Activated CD8-positive, alpha-beta memory T cell treated with anti-CD3 and anti-CD28 coated beads, Interleukin-2, amount 50 U/mL, for 4 hours (primary cell): ENCODE measurements at regions not wholly inside any gene's neighbourhood (a gene's known extent, or its start where the extent isn't known, plus 50 kb on each side); places are given as distances from the start of the nearest gene placed in this dataset.
"Not testable (repeated sequence)": the region's sequence is repeated elsewhere in the genome, so short reads cannot be mapped to it uniquely, and the experiment has no call there.

Experiments used
- DNase-seq: peaks from one replicate; pipeline ENCODE4 v3.0.0-alpha.2; 2020

DNA sequence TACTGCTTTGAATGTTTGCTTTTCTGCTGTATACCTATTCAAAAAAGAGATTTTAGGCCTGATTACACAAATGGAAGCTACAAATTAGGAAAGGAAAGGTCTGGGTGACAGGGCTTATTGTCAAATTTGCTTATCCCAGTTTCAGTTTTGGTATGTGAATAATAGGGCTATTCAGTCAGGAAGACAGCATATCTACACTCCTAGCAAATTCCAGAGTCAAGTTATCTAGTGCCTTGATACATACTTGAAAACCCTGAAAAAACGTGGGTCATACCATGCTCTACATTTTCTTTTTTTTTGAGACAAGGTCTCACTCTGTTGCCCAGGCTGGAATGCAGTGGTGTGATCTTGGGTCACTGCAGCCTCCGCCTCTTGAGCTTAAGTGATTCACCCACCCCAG lies 59.2 kb upstream of the CCDC180 start:
- DNase-seq: not testable (repeated sequence)

GRCh38 chr9:97243606-97244005 lies 63.9 kb upstream of the CCDC180 start:
- no peak for DNase-seq

GRCh38 chr9:97241430-97241829 lies 66.0 kb upstream of the CCDC180 start:
- not testable (repeated sequence) for DNase-seq

GRCh38 chr9:97237951-97238889 lies 69.2 kb upstream of the CCDC180 start:
- DNase-seq: peak; percentile 71

DNA sequence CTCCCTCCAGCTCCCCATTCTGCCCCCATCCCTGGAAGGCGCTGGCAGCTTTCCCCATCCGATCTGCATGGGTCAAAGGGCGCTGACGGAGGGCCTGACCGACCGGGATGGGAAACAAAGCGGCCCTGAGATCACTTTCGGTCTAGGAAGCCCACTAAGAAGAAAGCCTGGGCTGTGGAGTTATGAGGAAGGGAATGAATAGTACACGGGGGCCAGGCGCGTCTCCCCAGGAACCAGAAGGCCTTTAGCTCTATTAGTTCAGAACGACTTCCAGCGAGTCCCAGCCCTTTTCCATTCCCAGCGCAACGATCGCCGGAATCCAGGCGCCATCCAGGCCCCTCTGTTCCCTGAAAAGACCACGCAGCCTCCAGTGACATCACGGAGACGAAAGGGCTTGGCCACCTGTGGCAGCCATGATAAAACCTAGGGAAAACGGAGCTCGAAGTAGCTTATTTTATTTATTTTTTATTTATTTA lies 70.1 kb upstream of the CCDC180 start:
- no peak for DNase-seq

- DNase-seq: not testable (repeated sequence)
Observed at GRCh38 chr9:97233009-97233400, 74.5 kb upstream of the CCDC180 start.

DNA sequence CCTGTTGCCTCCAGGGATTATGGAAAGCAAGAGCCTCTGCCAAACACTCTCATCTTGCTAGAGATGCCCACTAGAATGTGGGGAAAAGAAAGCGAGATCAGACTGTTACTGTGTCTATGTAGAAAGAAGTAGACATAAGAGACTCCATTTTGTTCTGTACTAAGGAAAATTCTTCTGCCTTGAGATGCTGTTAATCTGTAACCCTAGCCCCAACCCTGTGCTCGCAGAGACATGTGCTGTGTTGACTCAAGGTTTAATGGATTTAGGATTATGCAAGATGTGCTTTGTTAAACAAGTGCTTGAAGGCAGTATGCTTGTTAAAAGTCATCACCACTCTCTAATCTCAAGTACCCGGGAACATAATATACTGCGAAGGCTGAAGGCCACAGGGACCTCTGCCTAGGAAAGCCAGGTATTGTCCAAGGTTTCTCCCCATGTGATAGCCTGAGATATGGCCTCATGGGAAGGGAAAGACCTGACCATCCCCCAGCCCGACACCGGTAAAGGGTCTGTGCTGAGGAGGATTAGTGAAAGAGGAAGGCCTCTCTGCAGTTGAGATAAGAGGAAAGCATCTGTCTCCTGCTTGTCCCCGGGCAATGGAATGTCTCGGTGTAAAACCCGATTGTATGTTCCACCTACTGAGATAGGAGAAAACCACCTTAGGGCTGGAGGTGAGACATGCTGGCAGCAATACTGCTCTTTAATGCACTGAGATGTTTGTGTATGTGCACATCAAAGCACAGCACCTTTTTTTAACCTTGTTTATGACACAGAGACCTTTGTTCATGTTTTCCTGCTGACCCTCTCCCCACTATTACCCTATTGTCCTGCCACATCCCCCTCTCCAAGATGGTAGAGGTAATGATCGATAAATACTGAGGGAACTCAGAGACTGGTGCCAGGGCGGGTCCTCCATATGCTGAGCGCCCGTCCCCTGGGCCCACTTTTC lies 75.1 kb upstream of the CCDC180 start:
- DNase-seq: not testable (repeated sequence)

GRCh38 chr9:97222393-97222792 lies 85.1 kb upstream of the CCDC180 start:
- peak; percentile 15 for DNase-seq

DNA sequence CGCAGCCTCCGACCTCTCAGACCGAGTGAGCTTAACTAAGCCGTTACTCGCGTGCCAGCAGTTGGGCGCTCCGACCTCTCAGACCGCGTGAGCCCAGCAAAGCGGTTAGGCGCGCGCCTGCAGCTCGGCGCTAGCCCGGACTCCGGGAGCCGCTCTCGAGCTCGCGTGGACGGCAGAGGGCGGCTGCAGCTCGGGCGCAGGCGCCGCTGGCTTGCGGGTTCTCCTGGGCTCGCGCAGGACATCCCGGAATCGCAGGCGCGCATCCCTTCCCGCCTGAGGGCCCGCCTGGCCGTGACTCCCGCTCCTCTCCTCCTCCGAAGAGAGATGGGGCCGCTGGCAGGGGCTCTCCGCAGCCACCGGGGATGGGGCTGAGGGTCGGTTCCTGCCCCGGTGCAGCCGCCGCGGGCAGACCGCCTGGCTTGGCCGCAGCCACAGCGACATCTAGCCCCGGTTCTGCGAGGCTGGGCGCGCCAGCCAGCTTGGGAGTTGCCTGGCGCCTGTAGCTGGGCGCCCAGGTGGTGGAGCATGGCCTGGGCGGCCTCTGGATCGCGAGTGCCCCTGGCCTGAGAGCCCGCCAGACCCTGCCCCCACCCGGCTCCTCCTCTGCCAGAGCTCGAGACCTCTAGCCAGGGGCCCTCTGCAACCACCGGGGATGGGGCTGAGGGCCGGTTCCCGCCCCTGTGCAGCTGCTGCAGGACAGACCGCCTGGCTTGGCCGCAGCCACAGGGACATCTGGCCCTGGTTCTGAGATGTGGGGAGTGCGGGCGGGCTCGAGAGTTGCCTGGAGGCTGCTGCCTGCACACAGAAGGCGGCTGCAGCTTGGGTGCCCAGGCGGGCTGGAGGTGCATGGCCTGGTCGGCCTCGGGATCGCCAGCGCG lies 85.7 kb upstream of the CCDC180 start:
- DNase-seq: peak; percentile 61

GRCh38 chr9:97220894-97221477 lies 86.5 kb upstream of the CCDC180 start:
- peak; percentile 14 for DNase-seq

- not testable (repeated sequence) for DNase-seq
Observed at GRCh38 chr9:97220396-97220795, 87.1 kb upstream of the CCDC180 start.

GRCh38 chr9:97219443-97220140 lies 87.9 kb upstream of the CCDC180 start:
- not testable (repeated sequence) for DNase-seq

DNA sequence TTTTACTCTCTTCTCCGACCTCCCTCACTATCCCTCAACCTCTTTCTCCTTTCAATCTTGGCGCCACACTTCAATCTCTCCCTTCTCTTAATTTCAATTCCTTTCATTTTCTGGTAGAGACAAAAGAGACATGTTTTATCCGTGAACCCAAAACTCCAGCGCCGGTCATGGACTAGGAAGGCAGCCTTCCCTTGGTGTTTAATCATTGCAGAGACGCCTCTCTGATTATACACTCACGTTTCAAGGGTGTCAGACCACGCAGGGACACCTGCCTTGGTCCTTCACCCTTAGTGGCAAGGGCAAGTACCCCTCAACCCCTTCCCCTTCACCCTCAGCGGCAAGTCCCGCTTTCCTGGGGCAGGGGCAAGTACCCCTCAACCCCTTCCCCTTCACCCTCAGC lies 92.3 kb upstream of the CCDC180 start:
- not testable (repeated sequence) for DNase-seq

DNA sequence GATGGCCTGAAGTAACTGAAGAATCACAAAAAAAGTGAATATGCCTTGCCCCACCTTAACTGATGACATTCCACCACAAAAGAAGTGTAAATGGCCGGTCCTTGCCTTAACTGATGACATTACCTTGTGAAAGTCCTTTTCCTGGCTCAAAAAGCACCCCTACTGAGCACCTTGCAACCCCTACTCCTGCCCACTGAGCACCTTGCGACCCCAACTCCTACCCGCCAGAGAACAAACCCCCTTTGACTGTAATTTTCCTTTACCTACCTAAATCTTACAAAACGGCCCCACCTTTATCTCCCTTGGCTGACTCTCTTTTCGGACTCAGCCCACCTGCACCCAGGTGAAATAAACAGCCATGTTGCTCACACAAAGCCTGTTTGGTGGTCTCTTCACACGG lies 92.9 kb upstream of the CCDC180 start:
- not testable (repeated sequence) for DNase-seq

DNA sequence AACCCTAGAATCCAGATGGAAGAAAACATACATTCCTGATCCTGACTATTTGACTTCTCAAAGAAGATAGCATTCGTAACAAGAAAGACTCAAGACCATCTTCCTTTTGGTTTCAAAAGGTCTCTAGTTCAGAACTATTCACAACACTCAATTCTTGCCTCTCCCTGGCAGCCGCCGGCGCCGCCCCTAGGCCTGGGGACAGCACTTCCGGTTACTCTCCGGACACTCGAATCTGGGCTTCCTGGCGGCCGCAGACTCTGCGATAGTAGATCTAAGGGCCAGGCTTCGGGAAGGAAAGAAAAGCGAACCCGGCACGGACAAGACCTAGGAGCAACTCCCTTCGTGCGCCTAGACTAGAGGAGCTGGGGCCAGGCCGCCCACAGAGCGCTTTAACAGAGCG lies 107.8 kb upstream of the CCDC180 start:
- not testable (repeated sequence) for DNase-seq

DNA sequence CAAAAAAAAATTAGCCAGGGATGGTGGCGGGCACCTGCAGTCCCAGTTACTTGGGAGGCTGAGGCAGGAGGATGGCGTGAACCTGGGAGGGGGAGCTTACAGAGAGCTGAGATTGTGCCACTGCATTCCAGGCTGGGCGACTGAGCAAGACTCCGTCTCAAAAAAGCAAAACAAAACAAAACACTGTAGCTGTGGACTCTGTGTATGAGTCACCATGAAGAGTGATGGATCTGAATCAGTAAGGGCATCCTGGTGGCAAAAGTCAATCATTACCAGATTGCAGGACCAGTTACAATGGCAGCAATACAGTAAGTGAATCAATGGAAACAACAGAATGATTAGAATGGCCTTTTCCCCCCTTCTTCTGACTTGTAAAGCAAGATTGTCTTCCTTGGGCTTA lies 113.7 kb upstream of the CCDC180 start:
- DNase-seq: not testable (repeated sequence)

DNA sequence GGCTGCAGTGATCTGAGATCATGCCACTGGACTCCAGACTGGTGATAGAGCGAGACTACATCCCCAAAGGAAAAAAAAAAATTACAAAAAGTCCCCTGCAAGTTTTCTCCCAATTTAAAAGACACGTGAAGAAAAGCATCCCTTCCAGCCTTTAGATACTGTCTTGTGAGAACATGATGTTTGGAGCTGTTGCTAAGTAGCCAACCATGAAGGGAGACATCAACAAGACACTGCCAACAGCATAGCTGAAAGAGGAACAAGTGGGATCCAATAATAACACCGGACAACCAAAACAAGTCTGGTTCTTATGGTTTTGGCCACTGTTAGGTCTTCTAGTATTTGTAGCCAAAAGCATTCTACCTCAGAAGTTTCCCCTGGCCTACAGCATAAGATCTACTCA lies 118.9 kb upstream of the CCDC180 start:
- DNase-seq: no peak

DNA sequence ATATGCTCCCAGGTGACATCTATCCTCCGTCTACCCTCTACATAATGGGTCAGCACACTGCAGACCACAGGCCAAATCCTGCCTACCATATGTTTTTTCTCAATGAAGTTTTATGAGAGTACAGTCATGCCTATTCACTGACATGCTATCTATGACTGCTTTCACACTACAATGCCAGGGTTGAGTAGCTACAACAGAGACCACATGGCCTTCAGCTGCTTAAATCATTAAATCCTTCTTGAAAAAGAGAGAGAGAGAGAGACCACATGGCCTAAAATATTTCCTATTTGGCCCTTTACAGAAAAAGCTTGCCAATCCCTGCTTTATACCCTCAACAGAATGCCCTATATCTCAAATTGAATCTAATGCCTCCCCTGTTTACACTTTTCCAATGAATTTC lies 119.8 kb upstream of the CCDC180 start:
- DNase-seq: not testable (repeated sequence)

DNA sequence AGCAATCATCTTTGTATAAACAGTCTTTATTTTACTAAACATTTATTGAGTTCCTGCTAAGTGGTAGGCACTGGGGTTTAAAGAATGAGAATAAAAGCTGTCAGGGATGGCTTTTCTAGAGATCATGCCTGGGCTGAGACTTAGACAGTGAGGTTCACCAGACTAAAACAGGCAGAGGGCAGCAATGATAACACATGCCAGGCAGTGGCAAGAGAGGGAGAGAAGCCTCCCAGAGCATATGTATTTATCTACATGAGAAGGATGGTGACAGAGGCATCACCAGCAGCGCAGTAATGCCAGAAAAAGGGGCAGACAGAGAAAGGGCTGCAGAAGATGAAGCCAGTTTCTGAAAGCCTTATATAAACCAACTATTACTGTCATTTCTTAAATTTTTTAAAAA lies 121.0 kb upstream of the CCDC180 start:
- no peak for DNase-seq

DNA sequence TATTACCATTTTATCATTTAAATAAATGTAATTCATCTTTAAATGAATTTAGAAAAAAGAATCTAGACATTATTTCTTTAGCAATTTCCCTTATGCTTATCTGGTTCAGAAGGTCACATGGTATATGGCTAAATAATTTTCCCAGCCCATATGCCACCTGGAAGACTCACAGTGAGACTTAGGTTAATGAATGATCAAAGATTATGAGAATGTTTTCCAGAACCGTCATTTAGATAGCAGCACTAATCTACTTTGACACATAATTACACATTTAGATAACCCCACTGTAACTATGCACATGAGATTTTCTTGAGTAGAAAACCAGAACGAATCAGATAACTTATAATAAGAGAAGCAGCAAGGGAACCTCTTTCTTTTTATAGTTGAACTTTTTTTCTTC lies 124.9 kb upstream of the CCDC180 start:
- DNase-seq: not testable (repeated sequence)

DNA sequence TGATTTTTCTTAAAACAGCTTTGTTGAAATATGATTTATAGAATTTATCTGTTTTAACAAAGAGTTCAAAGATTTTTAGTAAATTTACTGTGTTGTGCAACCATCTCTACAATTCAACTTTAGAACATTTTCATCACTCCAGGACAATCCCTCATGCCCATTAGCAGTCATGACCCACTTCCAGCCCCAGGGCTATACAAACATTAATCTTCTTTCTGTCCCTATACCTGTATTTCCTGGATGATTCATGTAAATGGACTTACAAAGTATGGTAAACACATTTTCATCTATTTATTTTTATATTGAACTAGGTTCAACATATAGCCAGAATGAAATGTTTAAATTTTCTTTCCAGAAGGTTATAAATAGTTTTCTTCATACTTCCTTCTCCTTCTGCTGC lies 127.8 kb upstream of the CCDC180 start:
- DNase-seq: no peak
